GM10248 (cell line): ENCODE measurements at regions not wholly inside any gene's neighbourhood (a gene's known extent, or its start where the extent isn't known, plus 50 kb on each side); places are given as distances from the start of the nearest gene placed in this dataset.

ENCODE experiments used
- CTCF ChIA-PET: fragments of 300-600 bp; sonication (Branson Sonifier 250); formaldehyde crosslinking; extraction: SDS; loops from one replicate; lab custom pipeline; 2021; ENCODE audit warnings: antibody characterized with exemption; lab: Yijun Ruan, JAX
- POLR2A ChIA-PET: fragments of 350-650 bp; sonication (Branson Sonifier 250); formaldehyde crosslinking; extraction: SDS; loops from one replicate; lab custom pipeline; 2020; ENCODE audit warnings: antibody characterized with exemption; lab: Yijun Ruan, JAX
- DNase-seq: peaks from one replicate; pipeline ENCODE4 v3.0.0; 2012; ENCODE audit errors: extremely low spot score
- TF ChIP-seq, protein P1 (sequence below): IDR thresholded peaks from 2 replicates; pipeline ENCODE4 v1.5.1; 2012; ENCODE audit warnings: mild to moderate bottlenecking, low read depth; ENCODE audit errors: extremely low read depth, missing control alignments, control extremely low read depth

DNA sequence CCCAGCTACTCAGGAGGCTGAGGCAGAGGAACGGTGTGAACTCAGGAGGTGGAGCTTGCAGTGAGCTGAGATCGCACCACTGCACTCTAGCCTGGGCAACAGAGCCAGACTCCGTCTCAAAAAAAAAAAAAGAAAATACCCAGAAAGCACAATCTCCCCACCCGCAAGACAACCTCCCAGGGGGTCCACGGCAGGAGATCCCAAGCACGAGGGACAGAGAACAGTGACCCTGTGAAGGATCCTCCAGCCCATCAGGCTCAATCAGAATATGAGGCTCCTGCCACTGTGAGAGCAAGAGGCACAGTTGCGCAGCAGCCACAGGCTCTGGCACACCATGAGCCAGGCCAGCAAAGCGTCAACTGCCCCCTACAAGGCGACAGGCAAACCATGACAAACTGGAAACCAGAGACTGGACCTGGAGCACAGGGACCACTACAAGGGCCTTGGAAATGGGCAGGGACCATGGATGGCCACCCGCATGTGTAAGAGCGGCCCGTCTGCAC, 164.8 kb upstream of the GRK3 start:
- TF ChIP-seq, protein P1, sequence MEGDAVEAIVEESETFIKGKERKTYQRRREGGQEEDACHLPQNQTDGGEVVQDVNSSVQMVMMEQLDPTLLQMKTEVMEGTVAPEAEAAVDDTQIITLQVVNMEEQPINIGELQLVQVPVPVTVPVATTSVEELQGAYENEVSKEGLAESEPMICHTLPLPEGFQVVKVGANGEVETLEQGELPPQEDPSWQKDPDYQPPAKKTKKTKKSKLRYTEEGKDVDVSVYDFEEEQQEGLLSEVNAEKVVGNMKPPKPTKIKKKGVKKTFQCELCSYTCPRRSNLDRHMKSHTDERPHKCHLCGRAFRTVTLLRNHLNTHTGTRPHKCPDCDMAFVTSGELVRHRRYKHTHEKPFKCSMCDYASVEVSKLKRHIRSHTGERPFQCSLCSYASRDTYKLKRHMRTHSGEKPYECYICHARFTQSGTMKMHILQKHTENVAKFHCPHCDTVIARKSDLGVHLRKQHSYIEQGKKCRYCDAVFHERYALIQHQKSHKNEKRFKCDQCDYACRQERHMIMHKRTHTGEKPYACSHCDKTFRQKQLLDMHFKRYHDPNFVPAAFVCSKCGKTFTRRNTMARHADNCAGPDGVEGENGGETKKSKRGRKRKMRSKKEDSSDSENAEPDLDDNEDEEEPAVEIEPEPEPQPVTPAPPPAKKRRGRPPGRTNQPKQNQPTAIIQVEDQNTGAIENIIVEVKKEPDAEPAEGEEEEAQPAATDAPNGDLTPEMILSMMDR: no peak
- ChIA-PET POLR2A (interaction anchor here (0.7 kb wide), 1 partner anchor 1613 kb away, joined by 3 read pairs; the partner anchor contains the start of gene SMARCB1), CTCF (interaction anchor here (1.3 kb wide), 1 partner anchor 39 kb away, joined by 6 read pairs; no protein-coding TSS in a partner anchor)

DNA sequence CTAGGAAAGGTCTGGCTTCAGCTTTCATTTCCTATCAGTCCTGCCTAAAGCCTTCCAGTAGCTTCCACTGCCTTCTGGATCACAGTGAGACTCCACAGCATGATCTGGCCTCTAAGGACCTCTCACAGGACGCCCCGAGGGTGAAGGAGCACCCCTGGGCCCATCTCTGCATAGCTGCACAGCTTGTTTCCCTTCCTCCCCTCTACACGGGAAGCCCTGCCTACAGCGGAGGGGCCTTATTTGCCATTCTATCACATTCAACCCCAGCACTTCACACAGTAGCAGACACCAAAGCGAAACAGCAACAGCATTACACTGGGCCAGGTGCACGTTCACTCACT, 162.3 kb upstream of the GRK3 start:
- POLR2A ChIA-PET: no interaction called here
- DNase-seq: peak; percentile 43
- CTCF ChIA-PET: interaction anchor here (1.2 to 2.6 kb wide), 2 partner anchors 46 to 60 kb away, joined by 3 to 12 read pairs; no protein-coding TSS in a partner anchor
- TF ChIP-seq, protein P1: no peak

More for the DNA sequence above, 164.8 kb upstream of the GRK3 start:
- DNase-seq: no peak

DNA sequence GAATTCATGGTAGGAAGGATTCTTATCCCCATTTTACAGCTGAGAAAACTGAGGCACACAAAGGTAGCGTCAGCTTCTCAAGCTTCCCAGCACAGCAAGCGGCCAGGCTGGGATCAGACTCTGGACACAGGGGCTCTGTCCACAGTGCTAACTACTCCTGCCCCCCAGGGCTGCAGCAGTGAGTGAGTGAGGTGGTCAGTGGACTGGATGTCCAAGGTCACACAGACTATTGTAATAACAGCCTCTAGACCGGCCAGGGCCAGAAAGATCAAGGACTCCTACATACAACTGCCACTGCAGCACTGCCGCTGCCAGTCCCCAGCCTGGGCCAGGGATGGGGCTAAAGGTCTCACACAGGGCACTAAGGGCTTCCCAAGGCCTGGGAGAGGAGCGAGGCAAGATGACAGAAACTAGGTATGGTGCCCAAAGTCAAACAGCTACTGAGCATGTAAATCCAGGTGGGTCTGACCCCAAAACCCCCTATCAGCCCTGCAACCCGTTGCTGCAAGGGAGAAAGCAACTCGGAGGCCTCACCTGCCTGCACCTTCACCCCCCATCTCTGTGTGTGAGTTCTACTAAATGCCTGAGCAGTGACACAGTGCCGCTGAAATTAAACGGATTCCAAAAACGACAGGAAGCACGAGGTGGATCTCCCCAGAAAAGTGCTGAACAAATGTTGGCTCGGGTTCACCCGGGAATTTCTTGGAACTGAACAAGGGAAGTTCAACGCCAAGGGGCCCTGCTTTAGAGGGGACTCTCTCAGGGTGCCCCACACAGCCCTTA, 161.8 kb upstream of the GRK3 start:
- TF ChIP-seq, protein P1: no peak
- ChIA-PET CTCF (interaction anchor here (1.2 to 2.6 kb wide), 3 partner anchors 17 to 60 kb away, joined by 3 to 12 read pairs (median 5); no protein-coding TSS in a partner anchor), POLR2A (no interaction called here)
- DNase-seq: peak; percentile 4

DNA sequence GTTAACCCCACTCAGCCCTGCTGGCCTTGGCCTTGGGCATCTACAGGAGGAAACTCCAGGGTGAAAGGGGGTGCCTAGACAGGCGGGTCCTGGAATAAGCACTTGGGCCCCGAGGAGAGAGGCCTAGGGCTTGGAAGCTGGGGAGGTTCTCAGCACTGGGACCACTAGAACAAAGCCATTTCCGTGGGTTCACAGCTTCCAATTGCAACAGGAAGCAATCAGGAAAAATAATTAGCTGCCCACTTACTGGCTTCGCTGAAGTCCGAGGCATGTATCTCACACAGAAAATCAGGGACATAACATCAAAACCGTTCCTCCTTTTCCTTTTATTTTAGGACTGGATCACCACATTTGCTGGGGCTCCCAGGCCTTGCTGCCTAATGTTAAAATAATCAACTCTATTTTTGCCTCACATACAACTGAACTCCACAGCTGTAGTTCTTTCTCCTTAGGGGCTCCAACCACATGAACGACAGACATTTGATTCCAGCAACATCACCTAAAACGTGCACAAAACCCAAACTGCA, 161.1 kb upstream of the GRK3 start:
- TF ChIP-seq, protein P1: no peak
- CTCF ChIA-PET: interaction anchor here (1.2 to 1.4 kb wide), 2 partner anchors 16 to 31 kb away, joined by 3 to 5 read pairs; no protein-coding TSS in a partner anchor
- POLR2A ChIA-PET: no interaction called here
- DNase-seq: no peak

DNA sequence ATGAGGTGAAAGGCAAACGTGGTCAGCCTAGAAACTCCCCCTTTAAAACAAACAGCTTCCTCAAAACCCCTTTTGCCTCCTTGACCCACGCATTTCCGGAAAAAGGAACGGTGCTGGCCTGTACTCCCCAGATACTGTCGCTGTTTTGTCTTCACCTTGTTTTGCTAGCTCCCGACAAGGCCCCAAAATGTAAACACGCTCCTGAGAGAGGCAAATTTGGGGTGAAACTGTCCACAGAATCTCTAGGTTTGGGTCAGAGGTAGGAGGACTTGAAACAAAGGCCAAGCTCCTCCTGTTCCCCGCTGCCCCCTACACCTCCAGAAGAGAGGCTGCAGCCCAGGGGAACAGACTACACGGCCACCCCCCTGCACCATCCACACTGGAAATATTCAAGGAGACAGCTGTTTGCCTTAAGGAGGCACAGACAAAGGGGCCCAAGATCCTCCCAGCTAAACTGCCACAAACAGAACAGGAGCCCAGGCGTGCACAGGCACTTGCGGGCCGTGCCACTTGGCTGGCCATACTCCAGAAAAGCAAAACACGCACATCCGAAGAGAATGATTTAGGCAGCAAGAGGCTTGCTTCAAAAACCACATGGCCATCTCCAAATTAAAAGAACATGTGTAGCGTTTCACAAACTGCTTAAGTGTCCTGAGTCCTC, 160.5 kb upstream of the GRK3 start:
- peak; percentile 46 for DNase-seq
- POLR2A ChIA-PET: no interaction called here
- CTCF ChIA-PET: interaction anchor here (1.2 to 1.4 kb wide), 2 partner anchors 15 to 30 kb away, joined by 3 to 5 read pairs; no protein-coding TSS in a partner anchor
- TF ChIP-seq, protein P1: no peak

DNA sequence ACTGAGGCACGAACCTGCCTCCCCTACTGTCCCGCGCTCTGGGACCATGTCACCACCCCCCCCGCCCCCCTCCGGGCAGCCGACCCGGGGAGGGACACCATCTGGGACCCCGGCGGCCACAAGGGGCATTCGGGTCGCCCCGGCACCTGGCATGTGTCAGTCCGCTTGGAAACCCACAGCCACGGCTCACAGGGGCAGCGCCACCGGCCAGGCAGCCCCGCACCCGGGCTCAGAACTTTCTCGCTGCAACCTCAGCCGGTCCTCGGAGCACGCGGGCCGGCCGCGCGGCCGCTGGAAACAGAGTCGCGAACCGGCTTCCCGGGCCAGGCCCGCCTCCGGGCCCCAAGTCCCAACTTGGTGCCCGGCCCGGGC, 159.9 kb upstream of the GRK3 start:
- peak; percentile 21 for DNase-seq
- ChIA-PET CTCF (interaction anchor here (1.2 kb wide), 1 partner anchor 30 kb away, joined by 3 read pairs; no protein-coding TSS in a partner anchor), POLR2A (no interaction called here)
- TF ChIP-seq, protein P1: no peak
